GM12892 (cell line): ENCODE measurements at regions not wholly inside any gene's neighbourhood (a gene's known extent, or its start where the extent isn't known, plus 50 kb on each side); places are given as distances from the start of the nearest gene placed in this dataset.

Experiments used
- POLR2A ChIP-seq: IDR thresholded peaks from 2 replicates; pipeline ENCODE4 v1.6.1; 2011; ENCODE audit warnings: low read depth, low read length, control low read depth
- POLR2AphosphoS5 ChIP-seq: IDR thresholded peaks from 2 replicates; pipeline ENCODE4 v1.6.1; 2011; ENCODE audit warnings: low read depth, low read length, control low read depth
- TAF1 ChIP-seq: IDR thresholded peaks from 2 replicates; pipeline ENCODE4 v1.6.1; 2011; ENCODE audit warnings: low read depth, mild to moderate bottlenecking, control low read depth, low read length, borderline replicate concordance

DNA sequence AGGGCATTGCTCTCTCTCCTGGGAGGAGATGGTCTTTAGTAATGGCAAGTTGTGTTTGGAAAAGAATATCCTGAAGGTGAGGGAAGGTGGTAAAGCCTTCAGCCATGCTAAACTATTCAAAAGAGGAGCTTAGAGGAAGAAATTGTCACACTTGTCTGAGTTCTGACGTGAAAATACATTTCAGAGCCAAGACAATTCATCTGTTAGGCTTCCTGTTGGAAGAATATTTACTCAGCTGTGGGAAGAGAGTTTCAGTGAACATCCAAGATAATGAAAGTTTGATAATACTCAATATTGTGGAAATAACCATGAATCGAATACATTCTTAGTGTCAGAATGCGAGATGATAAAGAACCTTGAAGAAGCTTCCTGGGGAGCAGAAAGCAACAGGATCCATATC lies 143.3 kb downstream of the GPAT3 start:
- TF ChIP-seq POLR2AphosphoS5 (no peak), POLR2A (no peak), TAF1 (no peak)
